ENCODE measurements at regions not wholly inside any gene's neighbourhood (a gene's known extent, or its start where the extent isn't known, plus 50 kb on each side); places are given as distances from the start of the nearest gene placed in this dataset.

DNA sequence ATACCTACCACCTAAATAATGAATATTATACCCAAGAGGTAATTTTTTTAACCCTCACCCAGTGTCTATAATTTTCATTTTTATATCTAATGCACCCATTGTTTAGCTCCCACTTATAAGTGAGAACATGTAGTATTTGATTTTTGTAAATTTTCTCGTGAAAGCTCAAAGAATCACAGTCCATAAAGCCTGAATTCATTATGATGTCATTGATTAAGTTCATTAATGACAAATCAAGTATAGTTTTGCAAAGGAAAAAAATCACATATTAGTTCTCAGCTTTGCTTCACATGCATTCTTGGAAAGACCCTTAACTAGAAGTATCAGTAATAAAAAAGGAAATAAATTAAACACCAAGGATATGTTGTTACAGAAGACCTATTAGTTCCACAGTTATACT, 425.3 kb upstream of the UBE2E2 start:
- Mint-ChIP-seq H3K4me1 (ENCODE audit: unreplicated experiment) (no peaks in the 10 kb centered on the region), H3K36me3 (ENCODE audit: unreplicated experiment) (no peaks in the 10 kb centered on the region), H3K27ac (ENCODE audit: unreplicated experiment) (no peak overlapping the region), H3K9me3 (ENCODE audit: unreplicated experiment) (no peaks in the 10 kb centered on the region), H3K27me3 (ENCODE audit: unreplicated experiment) (no peaks in the 10 kb centered on the region), H3K4me3 (ENCODE audit: unreplicated experiment) (no peak overlapping the region)
- DNase-seq (ENCODE audit: extremely low spot score, unreplicated experiment), result no peak
- TF ChIP-seq, protein P1, sequence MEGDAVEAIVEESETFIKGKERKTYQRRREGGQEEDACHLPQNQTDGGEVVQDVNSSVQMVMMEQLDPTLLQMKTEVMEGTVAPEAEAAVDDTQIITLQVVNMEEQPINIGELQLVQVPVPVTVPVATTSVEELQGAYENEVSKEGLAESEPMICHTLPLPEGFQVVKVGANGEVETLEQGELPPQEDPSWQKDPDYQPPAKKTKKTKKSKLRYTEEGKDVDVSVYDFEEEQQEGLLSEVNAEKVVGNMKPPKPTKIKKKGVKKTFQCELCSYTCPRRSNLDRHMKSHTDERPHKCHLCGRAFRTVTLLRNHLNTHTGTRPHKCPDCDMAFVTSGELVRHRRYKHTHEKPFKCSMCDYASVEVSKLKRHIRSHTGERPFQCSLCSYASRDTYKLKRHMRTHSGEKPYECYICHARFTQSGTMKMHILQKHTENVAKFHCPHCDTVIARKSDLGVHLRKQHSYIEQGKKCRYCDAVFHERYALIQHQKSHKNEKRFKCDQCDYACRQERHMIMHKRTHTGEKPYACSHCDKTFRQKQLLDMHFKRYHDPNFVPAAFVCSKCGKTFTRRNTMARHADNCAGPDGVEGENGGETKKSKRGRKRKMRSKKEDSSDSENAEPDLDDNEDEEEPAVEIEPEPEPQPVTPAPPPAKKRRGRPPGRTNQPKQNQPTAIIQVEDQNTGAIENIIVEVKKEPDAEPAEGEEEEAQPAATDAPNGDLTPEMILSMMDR (IDR thresholded peaks at IDR 0.05), result no peak

GRCh38 chr3:22779737-22780136, 423.4 kb upstream of the UBE2E2 start:
- H3K4me1 Mint-ChIP-seq (ENCODE audit: unreplicated experiment), result no peaks in the 10 kb centered on the region
- no peaks in the 10 kb centered on the region for H3K36me3 Mint-ChIP-seq (ENCODE audit: unreplicated experiment)
- TF ChIP-seq, protein P1 (IDR thresholded peaks at IDR 0.05), result no peak
- peaks cover 12% of the 10 kb centered on the region for H3K9me3 Mint-ChIP-seq (ENCODE audit: unreplicated experiment)
- H3K4me3 Mint-ChIP-seq (ENCODE audit: unreplicated experiment), result no peak overlapping the region
- DNase-seq (ENCODE audit: extremely low spot score, unreplicated experiment), result no peak
- H3K27me3 Mint-ChIP-seq (ENCODE audit: unreplicated experiment), result no peaks in the 10 kb centered on the region
- H3K27ac Mint-ChIP-seq (ENCODE audit: unreplicated experiment), result no peak overlapping the region

- Mint-ChIP-seq H3K9me3 (ENCODE audit: unreplicated experiment) (no peaks in the 10 kb centered on the region), H3K27me3 (ENCODE audit: unreplicated experiment) (peaks cover 12% of the 10 kb centered on the region), H3K4me3 (ENCODE audit: unreplicated experiment) (no peak overlapping the region), H3K4me1 (ENCODE audit: unreplicated experiment) (no peaks in the 10 kb centered on the region), H3K36me3 (ENCODE audit: unreplicated experiment) (no peaks in the 10 kb centered on the region), H3K27ac (ENCODE audit: unreplicated experiment) (no peak overlapping the region)
- TF ChIP-seq, protein P1 (IDR thresholded peaks at IDR 0.05), result no peak
- no peak for DNase-seq (ENCODE audit: extremely low spot score, unreplicated experiment)
Observed at GRCh38 chr3:22792533-22792932, 410.6 kb upstream of the UBE2E2 start.

GRCh38 chr3:22795917-22796316, 407.2 kb upstream of the UBE2E2 start:
- Mint-ChIP-seq H3K27ac (ENCODE audit: unreplicated experiment) (no peak overlapping the region), H3K36me3 (ENCODE audit: unreplicated experiment) (no peaks in the 10 kb centered on the region), H3K9me3 (ENCODE audit: unreplicated experiment) (no peaks in the 10 kb centered on the region), H3K4me3 (ENCODE audit: unreplicated experiment) (no peak overlapping the region), H3K4me1 (ENCODE audit: unreplicated experiment) (no peaks in the 10 kb centered on the region), H3K27me3 (ENCODE audit: unreplicated experiment) (peaks cover 7% of the 10 kb centered on the region)
- TF ChIP-seq, protein P1 (IDR thresholded peaks at IDR 0.05), result no peak
- no peak for DNase-seq (ENCODE audit: extremely low spot score, unreplicated experiment)

GRCh38 chr3:22798461-22798860, 404.7 kb upstream of the UBE2E2 start:
- no peaks in the 10 kb centered on the region for H3K9me3 Mint-ChIP-seq (ENCODE audit: unreplicated experiment)
- no peak overlapping the region for H3K4me3 Mint-ChIP-seq (ENCODE audit: unreplicated experiment)
- H3K27me3 Mint-ChIP-seq (ENCODE audit: unreplicated experiment), result peaks cover 2% of the 10 kb centered on the region
- no peak for DNase-seq (ENCODE audit: extremely low spot score, unreplicated experiment)
- no peaks in the 10 kb centered on the region for H3K4me1 Mint-ChIP-seq (ENCODE audit: unreplicated experiment)
- TF ChIP-seq, protein P1 (IDR thresholded peaks at IDR 0.05), result no peak
- no peaks in the 10 kb centered on the region for H3K36me3 Mint-ChIP-seq (ENCODE audit: unreplicated experiment)
- H3K27ac Mint-ChIP-seq (ENCODE audit: unreplicated experiment), result no peak overlapping the region
